ENCODE measurements at regions not wholly inside any gene's neighbourhood (a gene's known extent, or its start where the extent isn't known, plus 50 kb on each side); places are given as distances from the start of the nearest gene placed in this dataset.

- H3K36me3 ChIP-seq: no peaks in the 10 kb centered on the region
- no peak overlapping the region for H3K4me3 ChIP-seq
- DNase-seq (ENCODE audit: low read depth in 1 of 2, low spot score in 1 of 2): no peak
- H3K27me3 ChIP-seq: no peaks in the 10 kb centered on the region
- H3K9me3 ChIP-seq (ENCODE audit: low read depth): no peaks in the 10 kb centered on the region
- no peak for TF ChIP-seq CTCF (IDR thresholded peaks at IDR 0.05; ENCODE audit: low read depth, low read length)
- H3K27ac ChIP-seq: no peak overlapping the region
- no peaks in the 10 kb centered on the region for H3K4me1 ChIP-seq (ENCODE audit: low read depth)
Observed at GRCh38 chr3:30285188-30286006, 321.0 kb upstream of the TGFBR2 start.

GRCh38 chr3:30286007-30286669, 320.3 kb upstream of the TGFBR2 start:
- H3K27ac ChIP-seq: no peak overlapping the region
- peak in 1 of 2 donors; percentile 99 for DNase-seq (ENCODE audit: low read depth in 1 of 2, low spot score in 1 of 2)
- H3K4me1 ChIP-seq (ENCODE audit: low read depth): no peaks in the 10 kb centered on the region
- H3K4me3 ChIP-seq: no peak overlapping the region
- H3K36me3 ChIP-seq: no peaks in the 10 kb centered on the region
- no peaks in the 10 kb centered on the region for H3K27me3 ChIP-seq
- no peak for TF ChIP-seq CTCF (IDR thresholded peaks at IDR 0.05; ENCODE audit: low read depth, low read length)
- no peaks in the 10 kb centered on the region for H3K9me3 ChIP-seq (ENCODE audit: low read depth)

- TF ChIP-seq CTCF (IDR thresholded peaks at IDR 0.05; ENCODE audit: low read depth, low read length): no peak
- Histone ChIP-seq H3K4me3 (no peak overlapping the region), H3K27ac (no peak overlapping the region), H3K9me3 (ENCODE audit: low read depth) (no peaks in the 10 kb centered on the region), H3K27me3 (no peaks in the 10 kb centered on the region), H3K4me1 (ENCODE audit: low read depth) (no peaks in the 10 kb centered on the region), H3K36me3 (no peaks in the 10 kb centered on the region)
- DNase-seq (ENCODE audit: low read depth in 1 of 2, low spot score in 1 of 2): peak in 1 of 2 donors; percentile 27
Observed at GRCh38 chr3:30286811-30287210, 319.6 kb upstream of the TGFBR2 start.

- no peaks in the 10 kb centered on the region for H3K4me1 ChIP-seq (ENCODE audit: low read depth)
- no peaks in the 10 kb centered on the region for H3K36me3 ChIP-seq
- no peak for DNase-seq (ENCODE audit: low read depth in 1 of 2, low spot score in 1 of 2)
- no peaks in the 10 kb centered on the region for H3K9me3 ChIP-seq (ENCODE audit: low read depth)
- no peak overlapping the region for H3K27ac ChIP-seq
- no peak for TF ChIP-seq CTCF (IDR thresholded peaks at IDR 0.05; ENCODE audit: low read depth, low read length)
- no peak overlapping the region for H3K4me3 ChIP-seq
- no peaks in the 10 kb centered on the region for H3K27me3 ChIP-seq
Observed at GRCh38 chr3:30288830-30289229, 317.6 kb upstream of the TGFBR2 start.

GRCh38 chr3:30289324-30289723, 317.1 kb upstream of the TGFBR2 start:
- DNase-seq (ENCODE audit: low read depth in 1 of 2, low spot score in 1 of 2): peak in 1 of 2 donors; percentile 32
- Histone ChIP-seq H3K4me3 (no peak overlapping the region), H3K9me3 (ENCODE audit: low read depth) (no peaks in the 10 kb centered on the region), H3K4me1 (ENCODE audit: low read depth) (no peaks in the 10 kb centered on the region), H3K36me3 (no peaks in the 10 kb centered on the region), H3K27me3 (no peaks in the 10 kb centered on the region), H3K27ac (no peak overlapping the region)
- no peak for TF ChIP-seq CTCF (IDR thresholded peaks at IDR 0.05; ENCODE audit: low read depth, low read length)

Measured in cardiac muscle cell (in vitro differentiated cells and primary cell).